DND-41 (cell line): ENCODE measurements at regions not wholly inside any gene's neighbourhood (a gene's known extent, or its start where the extent isn't known, plus 50 kb on each side); places are given as distances from the start of the nearest gene placed in this dataset.

Source experiments
- ATAC-seq: fragments of 200-7000 bp; cut with Tn5 transposase; 3 replicates; pipeline ENCODE4 v1.9.1; 2021; ENCODE audit warnings: low read depth; ENCODE audit not compliant: insufficient read depth
- DNase-seq: peaks from one replicate; pipeline ENCODE4 v3.0.0-alpha.2; 2020
- H2AFZ ChIP-seq: 2 replicates; pipeline ENCODE4 v1.6.0; 2012; ENCODE audit warnings: low read depth, low read length
- H3K27ac ChIP-seq: 2 replicates; pipeline ENCODE4 v1.5.1; 2012; ENCODE audit warnings: low read length, inconsistent platforms
- H3K27me3 ChIP-seq: fragments of 200-600 bp; sonication (generic); 2 replicates; pipeline ENCODE4 v1.6.0; 2012; ENCODE audit warnings: low read length, mild to moderate bottlenecking, inconsistent platforms; ENCODE audit not compliant: insufficient read depth, poor library complexity
- H3K36me3 ChIP-seq: 2 replicates; pipeline ENCODE4 v1.5.1; 2012; ENCODE audit warnings: low read length, inconsistent platforms; ENCODE audit not compliant: insufficient read depth
- H3K4me1 ChIP-seq: 2 replicates; pipeline ENCODE4 v1.5.1; 2012; ENCODE audit warnings: mild to moderate bottlenecking, low read length; ENCODE audit not compliant: insufficient read depth
- H3K4me2 ChIP-seq: 2 replicates; pipeline ENCODE4 v1.6.0; 2012; ENCODE audit warnings: mild to moderate bottlenecking, moderate library complexity, low read length, inconsistent platforms; ENCODE audit not compliant: insufficient read depth
- H3K4me3 ChIP-seq, 2 experiments: fragments of 200-600 bp in 1 of 2; shearing (Covaris generic) in 1 of 2; 2 replicates each; pipeline ENCODE4 v1.5.1; 2012 to 2016; ENCODE audit warnings: inconsistent platforms in 2 of 2, low read length in 2 of 2, mild to moderate bottlenecking in 2 of 2, low read depth in 1 of 2, moderate library complexity in 1 of 2
- H3K79me2 ChIP-seq: 2 replicates; pipeline ENCODE4 v1.6.0; 2012; ENCODE audit warnings: low read length, inconsistent platforms; ENCODE audit not compliant: insufficient read depth
- H3K9ac ChIP-seq: 2 replicates; pipeline ENCODE4 v1.6.0; 2012; ENCODE audit warnings: low read depth, mild to moderate bottlenecking, inconsistent platforms, low read length, moderate library complexity
- H3K9me3 ChIP-seq: 2 replicates; pipeline ENCODE4 v1.5.1; 2012; ENCODE audit warnings: low read length, moderate library complexity, mild to moderate bottlenecking, inconsistent platforms; ENCODE audit not compliant: insufficient read depth, severe bottlenecking
- H4K20me1 ChIP-seq: 2 replicates; pipeline ENCODE4 v1.6.0; 2012; ENCODE audit warnings: low read length; ENCODE audit not compliant: insufficient read depth
- EZH2 ChIP-seq: IDR thresholded peaks from 3 replicates; pipeline ENCODE4 v1.6.1; 2012; ENCODE audit warnings: borderline replicate concordance, low read depth, mild to moderate bottlenecking, moderate library complexity, low read length, inconsistent platforms; ENCODE audit not compliant: severe bottlenecking
- TF ChIP-seq, protein P1 (sequence below): IDR thresholded peaks from 2 replicates; pipeline ENCODE4 v1.5.1; 2012; ENCODE audit warnings: borderline replicate concordance, low read length, moderate library complexity, mild to moderate bottlenecking; ENCODE audit not compliant: poor library complexity, severe bottlenecking; ENCODE audit errors: extremely low read depth

DNA sequence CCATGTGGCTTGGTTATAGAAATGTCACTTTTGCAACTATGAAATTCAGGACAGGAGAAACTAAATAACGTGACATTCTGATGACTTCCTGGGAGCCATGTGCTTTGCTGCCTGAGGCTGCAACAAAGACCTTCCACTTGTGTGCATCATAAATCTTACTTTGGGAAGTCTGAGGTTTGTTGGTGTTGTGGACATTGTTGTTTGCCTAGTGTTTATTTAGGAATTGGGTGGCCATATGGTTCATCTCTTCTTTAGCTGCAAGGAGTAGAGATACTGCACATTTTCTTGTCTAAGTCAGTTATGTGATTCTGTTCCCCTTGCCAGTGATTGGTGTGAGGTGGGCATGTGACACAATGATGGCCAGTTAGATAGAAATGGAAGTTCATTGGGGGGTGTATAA, 167.3 kb upstream of the SSTR1 start:
- H3K9ac ChIP-seq, result no peak overlapping the region
- H3K4me1 ChIP-seq, result no peaks in the 10 kb centered on the region
- no peaks in the 10 kb centered on the region for H3K9me3 ChIP-seq
- H2AFZ ChIP-seq, result peak overlapping the region; percentile 46; the same call in 1 of the 2 replicates
- H4K20me1 ChIP-seq, result no peaks in the 10 kb centered on the region
- ATAC-seq (no peak), DNase-seq (no peak)
- TF ChIP-seq, protein P1, sequence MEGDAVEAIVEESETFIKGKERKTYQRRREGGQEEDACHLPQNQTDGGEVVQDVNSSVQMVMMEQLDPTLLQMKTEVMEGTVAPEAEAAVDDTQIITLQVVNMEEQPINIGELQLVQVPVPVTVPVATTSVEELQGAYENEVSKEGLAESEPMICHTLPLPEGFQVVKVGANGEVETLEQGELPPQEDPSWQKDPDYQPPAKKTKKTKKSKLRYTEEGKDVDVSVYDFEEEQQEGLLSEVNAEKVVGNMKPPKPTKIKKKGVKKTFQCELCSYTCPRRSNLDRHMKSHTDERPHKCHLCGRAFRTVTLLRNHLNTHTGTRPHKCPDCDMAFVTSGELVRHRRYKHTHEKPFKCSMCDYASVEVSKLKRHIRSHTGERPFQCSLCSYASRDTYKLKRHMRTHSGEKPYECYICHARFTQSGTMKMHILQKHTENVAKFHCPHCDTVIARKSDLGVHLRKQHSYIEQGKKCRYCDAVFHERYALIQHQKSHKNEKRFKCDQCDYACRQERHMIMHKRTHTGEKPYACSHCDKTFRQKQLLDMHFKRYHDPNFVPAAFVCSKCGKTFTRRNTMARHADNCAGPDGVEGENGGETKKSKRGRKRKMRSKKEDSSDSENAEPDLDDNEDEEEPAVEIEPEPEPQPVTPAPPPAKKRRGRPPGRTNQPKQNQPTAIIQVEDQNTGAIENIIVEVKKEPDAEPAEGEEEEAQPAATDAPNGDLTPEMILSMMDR, result no peak
- TF ChIP-seq EZH2, result no peak
- no peaks in the 10 kb centered on the region for H3K79me2 ChIP-seq
- H3K27me3 ChIP-seq, result no peaks in the 10 kb centered on the region
- H3K36me3 ChIP-seq, result no peaks in the 10 kb centered on the region
- H3K4me3 ChIP-seq, result no peak overlapping the region
- H3K4me2 ChIP-seq, result no peak overlapping the region
- H3K27ac ChIP-seq, result no peak overlapping the region

DNA sequence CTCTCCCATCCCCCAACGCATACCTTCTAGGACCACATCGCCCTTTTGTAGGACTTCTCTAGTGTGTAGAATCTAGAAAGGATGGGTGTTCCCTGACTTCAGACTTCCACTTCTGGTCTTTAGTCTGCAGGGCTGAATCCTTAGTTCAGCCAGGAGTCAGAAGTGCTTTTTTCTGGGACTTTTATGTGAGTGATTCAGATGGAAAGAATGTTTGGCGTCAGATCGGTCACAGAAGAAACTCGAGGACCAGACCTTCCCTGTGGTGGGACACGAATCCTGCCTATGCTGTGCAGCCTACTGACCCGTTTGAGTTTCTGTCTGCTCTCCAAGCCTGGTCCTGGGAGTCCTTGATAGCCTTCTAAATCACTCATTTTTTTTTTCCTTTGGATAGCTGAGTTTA, 165.4 kb upstream of the SSTR1 start:
- no peak overlapping the region for H3K4me3 ChIP-seq
- H3K27ac ChIP-seq, result no peak overlapping the region
- H3K79me2 ChIP-seq, result no peaks in the 10 kb centered on the region
- H3K9ac ChIP-seq, result no peak overlapping the region
- no peaks in the 10 kb centered on the region for H4K20me1 ChIP-seq
- H3K36me3 ChIP-seq, result no peaks in the 10 kb centered on the region
- no peak overlapping the region for H2AFZ ChIP-seq
- no peak for ATAC-seq
- H3K9me3 ChIP-seq, result no peaks in the 10 kb centered on the region
- H3K4me1 ChIP-seq, result no peaks in the 10 kb centered on the region
- no peak for DNase-seq
- H3K27me3 ChIP-seq, result no peaks in the 10 kb centered on the region
- TF ChIP-seq, protein P1, result no peak
- TF ChIP-seq EZH2, result no peak
- H3K4me2 ChIP-seq, result no peak overlapping the region

DNA sequence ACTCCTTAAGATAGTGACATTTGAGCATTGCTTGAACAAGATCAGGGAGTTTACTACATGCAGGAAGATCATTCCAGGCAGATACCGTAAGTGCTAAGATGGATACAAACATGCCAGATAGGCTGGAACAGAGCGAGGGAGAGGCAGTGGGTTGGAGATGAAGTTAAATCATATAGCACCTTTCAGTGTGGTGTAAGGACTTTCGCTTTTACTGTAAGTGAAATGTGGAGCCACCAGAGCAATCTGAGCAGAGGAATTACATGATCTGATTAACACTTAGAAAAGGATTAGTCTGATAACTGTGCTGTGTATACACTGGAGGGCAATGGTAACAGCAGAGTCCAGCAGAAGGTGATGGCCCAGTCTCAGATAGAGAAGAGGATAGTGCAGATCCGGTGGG, 163.0 kb upstream of the SSTR1 start:
- TF ChIP-seq, protein P1, result no peak
- no peak for TF ChIP-seq EZH2
- Histone ChIP-seq H4K20me1 (no peaks in the 10 kb centered on the region), H3K36me3 (no peaks in the 10 kb centered on the region), H2AFZ (no peak overlapping the region), H3K27me3 (no peaks in the 10 kb centered on the region), H3K4me1 (no peaks in the 10 kb centered on the region), H3K9me3 (no peaks in the 10 kb centered on the region), H3K4me2 (no peak overlapping the region), H3K9ac (no peak overlapping the region), H3K79me2 (no peaks in the 10 kb centered on the region), H3K27ac (no peak overlapping the region), H3K4me3 (no peak overlapping the region)
- ATAC-seq, result no peak
- no peak for DNase-seq

DNA sequence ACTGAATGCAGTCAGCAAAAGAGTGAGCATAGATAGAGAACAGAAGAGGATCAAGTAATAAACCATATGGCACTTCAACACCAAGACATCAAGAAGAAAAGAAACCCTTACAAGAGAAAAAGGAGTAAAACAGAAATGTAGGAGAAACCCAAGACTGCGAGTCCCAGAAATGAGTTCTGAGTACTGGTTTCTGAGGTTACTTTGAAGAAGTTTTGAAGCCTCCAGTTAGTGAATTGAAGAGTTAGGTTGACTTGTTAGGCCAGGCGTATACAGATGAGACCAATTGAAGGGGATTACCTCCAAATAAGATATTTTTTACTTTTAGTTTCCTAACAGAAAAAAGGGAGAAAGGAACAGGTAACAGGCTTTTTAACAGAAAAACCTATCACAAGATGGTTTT, 162.2 kb upstream of the SSTR1 start:
- DNase-seq, result no peak
- Histone ChIP-seq H3K36me3 (no peaks in the 10 kb centered on the region), H3K27me3 (no peaks in the 10 kb centered on the region), H3K4me1 (no peaks in the 10 kb centered on the region), H3K4me2 (no peak overlapping the region), H3K4me3 (no peak overlapping the region), H3K9ac (no peak overlapping the region), H2AFZ (no peak overlapping the region), H3K27ac (no peak overlapping the region), H3K79me2 (no peaks in the 10 kb centered on the region), H3K9me3 (no peaks in the 10 kb centered on the region), H4K20me1 (no peaks in the 10 kb centered on the region)
- no peak for TF ChIP-seq EZH2
- TF ChIP-seq, protein P1, result no peak
- no peak for ATAC-seq
